DMS153 treated with DMSO at 0.1 percent for 48 hours (cell line): ENCODE measurements at regions not wholly inside any gene's neighbourhood (a gene's known extent, or its start where the extent isn't known, plus 50 kb on each side); places are given as distances from the start of the nearest gene placed in this dataset.
"Not testable (repeated sequence)": the region's sequence is repeated elsewhere in the genome, so short reads cannot be mapped to it uniquely, and the experiment has no call there.

Experiments used
- DNase-seq: peaks from one replicate; lab custom pipeline; 2025; ENCODE audit not compliant: unreplicated experiment; lab: John Stamatoyannopoulos, UW

- DNase-seq, result no peak
These were observed 622.2 kb downstream of the DOK5 start for GRCh38 chr20:55097621-55098020.

- no peak for DNase-seq
These were observed 620.5 kb downstream of the DOK5 start for GRCh38 chr20:55095745-55096400.

GRCh38 chr20:55094353-55094861, 619.0 kb downstream of the DOK5 start:
- DNase-seq, result no peak

GRCh38 chr20:55090286-55090685, 614.9 kb downstream of the DOK5 start:
- DNase-seq, result no peak

GRCh38 chr20:55086421-55086820, 611.0 kb downstream of the DOK5 start:
- DNase-seq, result no peak

- no peak for DNase-seq
These were observed 604.5 kb downstream of the DOK5 start for GRCh38 chr20:55079917-55080316.

GRCh38 chr20:55074266-55074840, 599.0 kb downstream of the DOK5 start:
- DNase-seq, result not testable (repeated sequence)

- no peak for DNase-seq
These were observed 594.6 kb downstream of the DOK5 start for GRCh38 chr20:55070001-55070400.

- no peak for DNase-seq
These were observed 591.9 kb downstream of the DOK5 start for GRCh38 chr20:55067158-55067825.

- DNase-seq, result no peak
These were observed 583.5 kb downstream of the DOK5 start for GRCh38 chr20:55058938-55059337.

GRCh38 chr20:55057779-55058415, 582.5 kb downstream of the DOK5 start:
- no peak for DNase-seq

GRCh38 chr20:55054453-55054852, 579.1 kb downstream of the DOK5 start:
- DNase-seq, result no peak

- DNase-seq, result no peak
These were observed 578.0 kb downstream of the DOK5 start for GRCh38 chr20:55053389-55053788.

GRCh38 chr20:55052459-55052858, 577.1 kb downstream of the DOK5 start:
- no peak for DNase-seq

- no peak for DNase-seq
These were observed 563.3 kb downstream of the DOK5 start for GRCh38 chr20:55038684-55039083.

- DNase-seq, result no peak
These were observed 556.6 kb downstream of the DOK5 start for GRCh38 chr20:55031971-55032370.

- no peak for DNase-seq
These were observed 539.4 kb downstream of the DOK5 start for GRCh38 chr20:55014766-55015165.

GRCh38 chr20:55010761-55011160, 535.4 kb downstream of the DOK5 start:
- no peak for DNase-seq

GRCh38 chr20:55009066-55009465, 533.7 kb downstream of the DOK5 start:
- DNase-seq, result no peak

- DNase-seq, result no peak
These were observed 528.7 kb downstream of the DOK5 start for GRCh38 chr20:55004044-55004443.

- DNase-seq, result no peak
These were observed 520.2 kb downstream of the DOK5 start for GRCh38 chr20:54995553-54995952.

- DNase-seq, result no peak
These were observed 519.6 kb downstream of the DOK5 start for GRCh38 chr20:54995011-54995410.
